B cell (primary cell): ENCODE measurements at regions not wholly inside any gene's neighbourhood (a gene's known extent, or its start where the extent isn't known, plus 50 kb on each side); places are given as distances from the start of the nearest gene placed in this dataset.

ENCODE experiments used
- ATAC-seq: fragments of 200-7000 bp; cut with Tn5 transposase; one replicate; pipeline ENCODE4 v1.10.0; 2021; ENCODE audit warnings: low read depth, mild to moderate bottlenecking, moderate number of reproducible peaks, moderate library complexity
- CTCF ChIA-PET: fragments of 350-600 bp; sonication (Branson Sonifier 250); formaldehyde crosslinking; loops from one replicate; lab custom pipeline; 2021; ENCODE audit warnings: antibody characterized with exemption, inconsistent platforms; lab: Charles Lee
- POLR2A ChIA-PET: fragments of 350-600 bp; sonication (Branson Sonifier 250); formaldehyde crosslinking; loops from one replicate; lab custom pipeline; 2021; ENCODE audit warnings: antibody characterized with exemption; lab: Charles Lee
- DNase-seq: peaks from one replicate; pipeline ENCODE4 v3.0.0; 2013
- H2AFZ ChIP-seq: 2 replicates; pipeline ENCODE4 v1.6.1; 2012; ENCODE audit warnings: mild to moderate bottlenecking, low read depth, low read length; ENCODE audit not compliant: insufficient read depth, poor library complexity, severe bottlenecking
- H3K27ac ChIP-seq, 2 donors: 1 replicate in 1 of 2; 2 replicates in 1 of 2; pipeline ENCODE4 v1.5.1; 2012 to 2013; ENCODE audit warnings: low read length in 2 of 2, mild to moderate bottlenecking in 2 of 2, moderate library complexity in 1 of 2
- H3K27me3 ChIP-seq, 4 experiments: fragments of 200-600 bp in 1 of 4; sonication (generic) in 1 of 4; replicated peaks in 1 of 4; 1 replicate in 2 of 4; 2 replicates in 2 of 4; pipeline versions ENCODE4 v1.6.1 to v1.7.0; 2013 to 2016; ENCODE audit warnings: low read length in 3 of 4, mild to moderate bottlenecking in 2 of 4, mixed read lengths in 1 of 4, moderate library complexity in 1 of 4; ENCODE audit not compliant: insufficient read depth in 4 of 4, control insufficient read depth in 3 of 4; ENCODE audit errors: control extremely low read depth in 1 of 4
- H3K36me3 ChIP-seq, 2 experiments: replicated peaks in 1 of 2; 1 replicate in 1 of 2; 2 replicates in 1 of 2; pipeline versions ENCODE4 v1.6.1 to v1.7.1; 2013; ENCODE audit warnings: low read length in 1 of 2; ENCODE audit not compliant: insufficient read depth in 2 of 2, control insufficient read depth in 1 of 2; ENCODE audit errors: control extremely low read depth in 1 of 2, extremely low read depth in 1 of 2
- H3K4me1 ChIP-seq, 2 donors: fragments of 200-600 bp in 1 of 2; sonication (generic) in 1 of 2; 1 replicate in 1 of 2; 2 replicates in 1 of 2; pipeline versions ENCODE4 v1.5.1 to v1.6.1; 2013 to 2017; ENCODE audit warnings: low read length in 2 of 2; ENCODE audit not compliant: control insufficient read depth in 2 of 2, insufficient read depth in 2 of 2
- H3K4me2 ChIP-seq: replicated peaks from 2 replicates; pipeline ENCODE3; 2012; ENCODE audit warnings: mild to moderate bottlenecking, low read depth, low read length; ENCODE audit not compliant: poor library complexity, severe bottlenecking
- H3K4me3 ChIP-seq, 5 experiments: fragments of 200-600 bp in 1 of 5; sonication (generic) in 1 of 5; 1 replicate in 3 of 5; 2 replicates in 2 of 5; pipeline versions ENCODE4 v1.5.1 to v1.7.0; 2011 to 2016; ENCODE audit warnings: low read length in 4 of 5, mild to moderate bottlenecking in 4 of 5, low read depth in 2 of 5, control low read depth in 1 of 5, moderate library complexity in 1 of 5; ENCODE audit not compliant: insufficient read depth in 1 of 5; ENCODE audit errors: control extremely low read depth in 1 of 5, extremely low read depth in 1 of 5
- H3K79me2 ChIP-seq: fragments of 200-600 bp; sonication (generic); one replicate; pipeline ENCODE4 v1.6.0; 2016; ENCODE audit warnings: low read length; ENCODE audit not compliant: control insufficient read depth, insufficient read depth
- H3K9ac ChIP-seq: fragments of 200-600 bp; sonication (generic); 2 replicates; pipeline ENCODE4 v1.6.1; 2017; ENCODE audit warnings: mild to moderate bottlenecking, low read length, moderate library complexity
- H3K9me3 ChIP-seq, 3 donors: one replicate each; pipeline versions ENCODE4 v1.6.1 to v1.7.1; 2013; ENCODE audit warnings: low read length in 2 of 3; ENCODE audit not compliant: control insufficient read depth in 2 of 3, insufficient read depth in 1 of 3; ENCODE audit errors: control extremely low read depth in 1 of 3
- H4K20me1 ChIP-seq: 2 replicates; pipeline ENCODE4 v1.6.0; 2012; ENCODE audit warnings: mild to moderate bottlenecking, low read length; ENCODE audit not compliant: insufficient read depth, control insufficient read depth, poor library complexity, severe bottlenecking
- H3K27ac Mint-ChIP-seq: one replicate; pipeline ENCODE4 v1.8.0; 2021; ENCODE audit warnings: mixed read lengths
- H3K27me3 Mint-ChIP-seq: one replicate; pipeline ENCODE4 v1.8.0; 2021; ENCODE audit warnings: mixed read lengths
- H3K4me1 Mint-ChIP-seq: one replicate; pipeline ENCODE4 v1.8.0; 2021; ENCODE audit warnings: mixed read lengths
- H3K4me3 Mint-ChIP-seq: one replicate; pipeline ENCODE4 v1.8.0; 2021; ENCODE audit warnings: mixed read lengths
- H3K9me3 Mint-ChIP-seq: one replicate; pipeline ENCODE4 v1.8.0; 2022; ENCODE audit warnings: mixed read lengths; ENCODE audit not compliant: insufficient read depth
- CTCF ChIP-seq: fragments of 200-600 bp; IDR thresholded peaks from one replicate; pipeline ENCODE4 v1.8.0; 2022; ENCODE audit warnings: antibody characterized with exemption, mild to moderate bottlenecking
- EZH2 ChIP-seq: IDR thresholded peaks from 2 replicates; pipeline ENCODE4 v1.6.1; 2012; ENCODE audit warnings: borderline replicate concordance, low read depth, mild to moderate bottlenecking, moderate library complexity, low read length; ENCODE audit not compliant: insufficient read depth, poor library complexity, severe bottlenecking
- WGBS: methylation state at CpG from one replicate; pipeline ENCODE4 v1.1.5; 2013; ENCODE audit warnings: missing lambda C conversion rate; ENCODE audit not compliant: insufficient coverage; 5-methylcytosine and 5-hydroxymethylcytosine counted together
- intact Hi-C: fragments of 100-400 bp; cut with micrococcal nuclease; formaldehyde crosslinking; loops from one replicate; pipeline ENCODE4 v1.10.0; 2022

DNA sequence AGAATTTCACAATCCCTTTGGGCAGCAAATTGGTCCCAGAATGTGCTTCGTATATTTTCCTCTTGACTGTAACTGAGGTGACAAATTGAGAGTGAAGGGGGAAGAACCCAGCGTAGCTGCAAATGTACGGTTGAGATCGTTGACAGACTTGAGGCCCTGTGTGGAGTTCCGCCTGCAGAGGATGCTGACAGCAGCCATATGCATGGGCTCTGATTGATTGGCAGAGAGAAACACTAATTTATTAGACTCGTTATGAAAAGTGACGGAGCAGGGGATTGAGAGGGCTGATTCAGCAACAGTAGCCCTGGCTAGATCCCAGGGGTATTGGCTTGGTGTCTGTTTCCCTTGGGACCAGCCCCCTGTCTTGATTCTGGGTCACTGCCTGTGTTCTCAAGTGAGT lies 930.1 kb upstream of the EEF2KMT start:
- no peaks in the 10 kb centered on the region for H3K36me3 ChIP-seq
- H3K4me1 ChIP-seq: no peaks in the 10 kb centered on the region
- no peak for ATAC-seq
- H3K9me3 Mint-ChIP-seq: peaks cover 2% of the 10 kb centered on the region
- peaks cover 0 to 2% (median 0%) of the 10 kb centered on the region in 3 donors for H3K9me3 ChIP-seq
- ChIA-PET CTCF (no interaction called here), POLR2A (no interaction called here)
- H3K27ac Mint-ChIP-seq: no peak overlapping the region
- no peaks in the 10 kb centered on the region for H4K20me1 ChIP-seq
- H3K27me3 Mint-ChIP-seq: no peaks in the 10 kb centered on the region
- WGBS: 90% methylated on average over 7 of the region's 7 CpGs
- H3K9ac ChIP-seq: no peak overlapping the region
- no peak overlapping the region for H3K4me3 Mint-ChIP-seq
- no peaks in the 10 kb centered on the region for H3K27me3 ChIP-seq
- H3K4me1 Mint-ChIP-seq: no peaks in the 10 kb centered on the region
- no peak overlapping the region for H3K4me3 ChIP-seq
- intact Hi-C loops: no loop called here
- H3K79me2 ChIP-seq: no peaks in the 10 kb centered on the region
- TF ChIP-seq CTCF: no peak
- H2AFZ ChIP-seq: no peak overlapping the region
- no peak for DNase-seq
- H3K4me2 ChIP-seq: no peak overlapping the region
- H3K27ac ChIP-seq: no peak overlapping the region

DNA sequence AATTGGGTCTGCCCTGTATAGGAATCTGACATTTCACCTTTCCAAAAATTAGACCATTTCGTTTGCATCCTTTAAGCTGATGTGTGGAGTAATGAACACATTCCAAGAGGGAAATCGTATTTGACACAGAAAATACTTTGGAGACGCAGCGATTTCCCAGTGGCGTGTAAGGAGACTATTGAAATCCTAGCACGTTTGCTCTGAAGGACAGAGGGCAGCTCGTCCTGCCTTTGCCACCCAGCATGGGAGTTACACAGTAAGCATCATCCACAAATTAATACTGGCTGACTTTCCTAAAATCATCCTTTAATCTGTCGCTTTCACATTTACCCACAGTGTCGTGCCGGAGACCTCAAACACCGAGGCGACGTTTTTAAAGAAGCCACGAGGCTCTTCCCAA lies 925.9 kb upstream of the EEF2KMT start:
- Mint-ChIP-seq H3K27me3 (peaks cover 8% of the 10 kb centered on the region), H3K4me1 (no peaks in the 10 kb centered on the region), H3K9me3 (peaks cover 2% of the 10 kb centered on the region), H3K4me3 (no peak overlapping the region), H3K27ac (no peak overlapping the region)
- ATAC-seq (no peak), DNase-seq (no peak)
- TF ChIP-seq CTCF: no peak
- no peak for TF ChIP-seq EZH2
- Histone ChIP-seq H3K79me2 (no peaks in the 10 kb centered on the region), H3K9me3 (peaks cover 0 to 14% (median 0%) of the 10 kb centered on the region in 3 donors), H3K36me3 (no peaks in the 10 kb centered on the region), H3K27ac (no peak overlapping the region), H3K9ac (no peak overlapping the region), H3K27me3 (peaks cover 0 to 7% (median 0%) of the 10 kb centered on the region in 4 experiments), H3K4me3 (no peak overlapping the region), H4K20me1 (no peaks in the 10 kb centered on the region), H2AFZ (no peak overlapping the region), H3K4me1 (no peaks in the 10 kb centered on the region), H3K4me2 (no peak overlapping the region)
- ChIA-PET POLR2A (no interaction called here), CTCF (no interaction called here)
- 79% methylated on average over 7 of the region's 14 CpGs for WGBS
- intact Hi-C loops: no loop called here
